Upper lobe of left lung (tissue), 6 donors: ENCODE measurements at regions not wholly inside any gene's neighbourhood (a gene's known extent, or its start where the extent isn't known, plus 50 kb on each side); places are given as distances from the start of the nearest gene placed in this dataset.

Experiments
- ATAC-seq, 2 donors: fragments of 200-7000 bp; cut with Tn5 transposase; one replicate each; pipeline ENCODE4 v1.9.1; 2022; ENCODE audit warnings: mild to moderate bottlenecking in 2 of 2, moderate library complexity in 2 of 2; ENCODE audit not compliant: low FRiP score in 2 of 2
- DNase-seq, 2 donors: peaks; one replicate each; pipeline ENCODE4 v3.0.0-alpha.2; 2019 to 2020
- H3K27ac ChIP-seq, 4 donors: fragments of 200-600 bp; sonication (generic); one replicate each; pipeline ENCODE4 v1.5.1; 2016 to 2019
- H3K27me3 ChIP-seq, 4 donors: fragments of 200-600 bp; sonication (generic); one replicate each; pipeline ENCODE4 v1.5.1; 2017 to 2019
- H3K36me3 ChIP-seq, 4 donors: fragments of 200-600 bp; sonication (generic); one replicate each; pipeline ENCODE4 v1.5.1; 2016 to 2019
- H3K4me1 ChIP-seq, 4 donors: fragments of 200-600 bp; sonication (generic); one replicate each; pipeline ENCODE4 v1.5.1; 2018 to 2019
- H3K4me3 ChIP-seq, 4 donors: fragments of 200-600 bp; sonication (generic); one replicate each; pipeline ENCODE4 v1.5.1; 2017 to 2019; ENCODE audit warnings: mild to moderate bottlenecking in 2 of 4, moderate library complexity in 1 of 4
- H3K9me3 ChIP-seq, 4 donors: fragments of 200-600 bp; sonication (generic); one replicate each; pipeline ENCODE4 v1.5.1; 2018 to 2019
- CTCF ChIP-seq, 6 experiments: fragments of 450-650 bp in 4 of 6; fragments of 200-600 bp in 2 of 6; sonication (generic) in 2 of 6; IDR thresholded peaks; one replicate each; pipeline ENCODE4 v1.5.1; 2016 to 2019; ENCODE audit warnings: antibody characterized with exemption in 6 of 6
- EP300 ChIP-seq, 4 donors: sonication (generic); formaldehyde crosslinking; IDR thresholded peaks; one replicate each; pipeline ENCODE4 v1.5.1; 2017; ENCODE audit warnings: antibody characterized with exemption in 4 of 4, control low read depth in 2 of 4
- POLR2A ChIP-seq, 4 donors: fragments of 450-650 bp; IDR thresholded peaks; one replicate each; pipeline ENCODE4 v1.5.1; 2016 to 2017; ENCODE audit warnings: antibody characterized with exemption in 4 of 4, mild to moderate bottlenecking in 2 of 4
- POLR2AphosphoS5 ChIP-seq, 2 donors: sonication (generic); formaldehyde crosslinking; IDR thresholded peaks; one replicate each; pipeline ENCODE4 v1.5.1; 2017; ENCODE audit warnings: antibody characterized with exemption in 2 of 2
- WGBS, 2 donors: methylation state at CpG; one replicate each; pipeline ENCODE4 v1.1.5; 2017 to 2018; 5-methylcytosine and 5-hydroxymethylcytosine counted together
- donor health status: DM: no; HTN: no; CAD: no; lungs with moderate emphysema.
- donor health status: DM: no; HTN: yes; CAD: no; lungs with severe emphysema.

- no peak for DNase-seq
- Histone ChIP-seq H3K4me3 (no peak overlapping the region), H3K4me1 (no peaks in the 10 kb centered on the region), H3K27ac (no peak overlapping the region), H3K9me3 (no peaks in the 10 kb centered on the region), H3K36me3 (no peaks in the 10 kb centered on the region), H3K27me3 (no peaks in the 10 kb centered on the region)
- WGBS, 2 donors = 56 to 63% methylated on average over 2 of the region's 2 CpGs
- TF ChIP-seq POLR2A (IDR thresholded peaks at IDR 0.05) (no peak), CTCF (IDR thresholded peaks at IDR 0.05) (no peak), EP300 (IDR thresholded peaks at IDR 0.05) (no peak), POLR2AphosphoS5 (IDR thresholded peaks at IDR 0.05) (no peak)
- ATAC-seq = no peak
These were observed 89.9 kb upstream of the MYLIP start for GRCh38 chr6:16038938-16039337.

GRCh38 chr6:16035488-16036080, 93.3 kb upstream of the MYLIP start:
- no peak overlapping the region for H3K4me3 ChIP-seq
- no peaks in the 10 kb centered on the region for H3K27me3 ChIP-seq
- H3K27ac ChIP-seq = no peak overlapping the region
- H3K36me3 ChIP-seq = no peaks in the 10 kb centered on the region
- TF ChIP-seq EP300 (IDR thresholded peaks at IDR 0.05) (no peak), CTCF (IDR thresholded peaks at IDR 0.05) (no peak), POLR2AphosphoS5 (IDR thresholded peaks at IDR 0.05) (no peak), POLR2A (IDR thresholded peaks at IDR 0.05) (no peak)
- ATAC-seq (no peak), DNase-seq (no peak)
- H3K9me3 ChIP-seq = no peaks in the 10 kb centered on the region
- WGBS, 2 donors = 94% methylated on average over 4 of the region's 4 CpGs
- no peaks in the 10 kb centered on the region for H3K4me1 ChIP-seq

DNA sequence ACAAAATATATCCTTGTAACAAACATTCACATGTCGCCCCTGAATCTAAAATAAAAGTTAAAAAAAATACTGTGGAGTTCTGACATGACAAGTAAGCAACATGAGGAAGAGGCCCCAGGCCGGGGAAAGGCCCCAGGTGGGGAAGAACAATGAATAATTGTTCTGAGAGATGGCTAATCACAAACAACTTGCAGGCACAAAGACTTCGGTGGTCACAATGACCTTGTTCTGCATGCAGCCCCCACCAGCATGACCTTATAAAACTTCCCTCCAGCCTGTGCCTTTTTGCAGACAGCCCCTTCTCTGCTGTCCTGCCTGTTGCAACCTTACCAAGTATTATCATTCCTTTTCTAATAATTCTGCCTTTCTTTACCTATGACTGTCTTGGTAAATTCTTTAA, 95.7 kb upstream of the MYLIP start:
- DNase-seq (no peak), ATAC-seq (no peak)
- no peaks in the 10 kb centered on the region for H3K4me1 ChIP-seq
- 65 to 66% methylated on average over 3 of the region's 3 CpGs for WGBS, 2 donors
- no peak for TF ChIP-seq POLR2AphosphoS5 (IDR thresholded peaks at IDR 0.05)
- no peak for TF ChIP-seq EP300 (IDR thresholded peaks at IDR 0.05)
- no peak for TF ChIP-seq POLR2A (IDR thresholded peaks at IDR 0.05)
- TF ChIP-seq CTCF (IDR thresholded peaks at IDR 0.05) = no peak
- H3K27me3 ChIP-seq = no peaks in the 10 kb centered on the region
- H3K27ac ChIP-seq = no peak overlapping the region
- no peaks in the 10 kb centered on the region for H3K9me3 ChIP-seq
- H3K36me3 ChIP-seq = no peaks in the 10 kb centered on the region
- no peak overlapping the region for H3K4me3 ChIP-seq

DNA sequence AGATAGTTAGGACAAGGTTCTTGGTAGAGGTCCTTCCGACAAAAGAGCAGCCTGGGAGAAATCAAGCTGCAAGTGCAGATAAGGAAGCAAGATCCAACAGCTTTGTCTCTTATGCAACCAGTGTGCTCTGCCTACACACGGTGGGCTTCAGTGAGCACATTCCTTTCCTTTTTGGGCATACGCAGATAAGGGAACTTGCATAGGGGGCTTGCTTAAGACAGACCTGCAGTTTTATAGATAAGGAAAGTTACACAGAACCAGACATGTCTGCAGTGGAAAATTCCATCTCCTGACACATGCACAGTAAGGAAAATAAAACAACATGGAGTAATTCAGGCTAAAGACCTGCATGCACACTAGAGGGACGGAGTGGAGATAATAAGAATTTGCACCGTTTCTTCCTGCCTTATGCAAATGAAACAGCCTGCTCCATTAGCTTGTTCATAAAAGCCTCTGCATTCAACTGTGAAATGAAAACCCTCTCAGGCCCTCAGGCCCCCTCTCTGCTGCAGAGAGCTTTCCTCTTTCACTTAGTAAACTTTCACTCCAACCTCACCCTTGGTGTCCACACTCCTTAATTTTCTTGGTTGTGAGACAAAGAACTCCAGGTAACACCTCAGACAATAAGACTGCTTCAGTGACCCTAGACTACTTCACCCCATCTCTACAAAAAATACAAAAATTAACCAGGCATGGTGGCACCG, 97.5 kb upstream of the MYLIP start:
- TF ChIP-seq EP300 (IDR thresholded peaks at IDR 0.05) = no peak
- TF ChIP-seq POLR2AphosphoS5 (IDR thresholded peaks at IDR 0.05) = no peak
- no peak for TF ChIP-seq POLR2A (IDR thresholded peaks at IDR 0.05)
- TF ChIP-seq CTCF (IDR thresholded peaks at IDR 0.05) = no peak
- 70 to 73% methylated on average over 6 of the region's 6 CpGs for WGBS, 2 donors
- Histone ChIP-seq H3K4me3 (no peak overlapping the region), H3K4me1 (no peaks in the 10 kb centered on the region), H3K27me3 (no peaks in the 10 kb centered on the region), H3K9me3 (no peaks in the 10 kb centered on the region), H3K27ac (no peak overlapping the region), H3K36me3 (no peaks in the 10 kb centered on the region)
- ATAC-seq = no peak
- no peak for DNase-seq

DNA sequence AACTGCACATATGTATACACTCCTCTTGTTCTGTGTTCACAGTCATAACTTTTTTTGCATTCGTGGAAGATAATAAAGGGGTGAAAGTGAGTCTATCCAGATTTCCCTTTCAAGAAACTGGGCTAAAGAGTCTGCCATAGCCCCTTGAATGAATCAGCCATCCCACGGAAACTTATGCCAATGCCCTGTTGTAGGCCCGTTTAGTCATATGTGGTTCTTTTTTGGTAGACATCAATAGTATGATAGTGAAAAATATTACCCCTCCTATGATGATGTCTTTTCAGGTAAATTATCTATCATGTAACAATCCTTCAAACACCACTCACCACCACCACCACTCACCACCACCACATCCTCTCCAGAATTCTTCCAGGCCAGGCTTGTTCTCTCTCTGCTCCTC, 99.9 kb upstream of the MYLIP start:
- 89 to 91% methylated on average over 3 of the region's 3 CpGs for WGBS, 2 donors
- TF ChIP-seq POLR2A (IDR thresholded peaks at IDR 0.05) = no peak
- no peak for TF ChIP-seq CTCF (IDR thresholded peaks at IDR 0.05)
- Histone ChIP-seq H3K27me3 (no peaks in the 10 kb centered on the region), H3K4me1 (no peaks in the 10 kb centered on the region), H3K27ac (no peak overlapping the region), H3K36me3 (no peaks in the 10 kb centered on the region), H3K4me3 (no peak overlapping the region), H3K9me3 (no peaks in the 10 kb centered on the region)
- ATAC-seq (no peak), DNase-seq (no peak)
